ENCODE measurements at regions not wholly inside any gene's neighbourhood (a gene's known extent, or its start where the extent isn't known, plus 50 kb on each side); places are given as distances from the start of the nearest gene placed in this dataset.

GRCh38 chr17:33529816-33530215 is 236.7 kb upstream of the ASIC2 start:
- H3K27ac ChIP-seq (ENCODE audit: low read length), result no peak overlapping the region
- no peaks in the 10 kb centered on the region for H3K9me3 ChIP-seq (ENCODE audit: insufficient read depth, low read length)
- no peaks in the 10 kb centered on the region for H3K4me1 ChIP-seq (ENCODE audit: low read length)
- peaks cover 44% of the 10 kb centered on the region for H3K27me3 ChIP-seq (ENCODE audit: low read depth, low read length)
- TF ChIP-seq EZH2phosphoT487 (IDR thresholded peaks at IDR 0.05; ENCODE audit: low read depth) (no peak), CTCF (IDR thresholded peaks at IDR 0.05; ENCODE audit: low read depth, low read length) (no peak)
- H3K36me3 ChIP-seq (replicated peaks; ENCODE audit: low read depth, low read length), result no peaks in the 10 kb centered on the region
- H4K20me1 ChIP-seq (ENCODE audit: insufficient read depth, low read length), result no peaks in the 10 kb centered on the region
- H2AFZ ChIP-seq (ENCODE audit: low read depth, low read length), result no peak overlapping the region
- no peak overlapping the region for H3K9ac ChIP-seq (ENCODE audit: low read length)
- H3K79me2 ChIP-seq (ENCODE audit: low read length), result no peaks in the 10 kb centered on the region
- H3K4me2 ChIP-seq (ENCODE audit: low read length), result no peak overlapping the region
- H3K4me3 ChIP-seq (ENCODE audit: low read length), result no peak overlapping the region

- H3K27ac ChIP-seq (ENCODE audit: low read length), result no peak overlapping the region
- H4K20me1 ChIP-seq (ENCODE audit: insufficient read depth, low read length), result no peaks in the 10 kb centered on the region
- H3K79me2 ChIP-seq (ENCODE audit: low read length), result no peaks in the 10 kb centered on the region
- H3K27me3 ChIP-seq (ENCODE audit: low read depth, low read length), result peaks cover 37% of the 10 kb centered on the region
- H3K36me3 ChIP-seq (replicated peaks; ENCODE audit: low read depth, low read length), result no peaks in the 10 kb centered on the region
- H3K9ac ChIP-seq (ENCODE audit: low read length), result no peak overlapping the region
- no peaks in the 10 kb centered on the region for H3K4me1 ChIP-seq (ENCODE audit: low read length)
- no peak for TF ChIP-seq EZH2phosphoT487 (IDR thresholded peaks at IDR 0.05; ENCODE audit: low read depth)
- TF ChIP-seq CTCF (IDR thresholded peaks at IDR 0.05; ENCODE audit: low read depth, low read length), result no peak
- no peak overlapping the region for H3K4me3 ChIP-seq (ENCODE audit: low read length)
- no peaks in the 10 kb centered on the region for H3K9me3 ChIP-seq (ENCODE audit: insufficient read depth, low read length)
- H2AFZ ChIP-seq (ENCODE audit: low read depth, low read length), result no peak overlapping the region
- H3K4me2 ChIP-seq (ENCODE audit: low read length), result no peak overlapping the region
These were observed 238.2 kb upstream of the ASIC2 start for GRCh38 chr17:33531311-33531710.

GRCh38 chr17:33534087-33534486 is 241.0 kb upstream of the ASIC2 start:
- no peaks in the 10 kb centered on the region for H3K36me3 ChIP-seq (replicated peaks; ENCODE audit: low read depth, low read length)
- H3K27ac ChIP-seq (ENCODE audit: low read length), result no peak overlapping the region
- no peaks in the 10 kb centered on the region for H3K79me2 ChIP-seq (ENCODE audit: low read length)
- no peak overlapping the region for H3K4me2 ChIP-seq (ENCODE audit: low read length)
- H3K9me3 ChIP-seq (ENCODE audit: insufficient read depth, low read length), result no peaks in the 10 kb centered on the region
- H3K27me3 ChIP-seq (ENCODE audit: low read depth, low read length), result peaks cover 32% of the 10 kb centered on the region; the same call in 1 of the 2 replicates
- H3K4me3 ChIP-seq (ENCODE audit: low read length), result no peak overlapping the region
- H4K20me1 ChIP-seq (ENCODE audit: insufficient read depth, low read length), result no peaks in the 10 kb centered on the region
- no peak overlapping the region for H3K9ac ChIP-seq (ENCODE audit: low read length)
- no peak for TF ChIP-seq CTCF (IDR thresholded peaks at IDR 0.05; ENCODE audit: low read depth, low read length)
- no peak for TF ChIP-seq EZH2phosphoT487 (IDR thresholded peaks at IDR 0.05; ENCODE audit: low read depth)
- no peak overlapping the region for H2AFZ ChIP-seq (ENCODE audit: low read depth, low read length)
- no peaks in the 10 kb centered on the region for H3K4me1 ChIP-seq (ENCODE audit: low read length)

GRCh38 chr17:33545124-33545523 is 252.0 kb upstream of the ASIC2 start:
- Histone ChIP-seq H3K4me3 (ENCODE audit: low read length) (no peak overlapping the region), H3K9ac (ENCODE audit: low read length) (no peak overlapping the region), H3K4me1 (ENCODE audit: low read length) (no peaks in the 10 kb centered on the region), H3K4me2 (ENCODE audit: low read length) (no peak overlapping the region), H3K27me3 (ENCODE audit: low read depth, low read length) (peaks cover 20% of the 10 kb centered on the region), H3K9me3 (ENCODE audit: insufficient read depth, low read length) (no peaks in the 10 kb centered on the region), H3K27ac (ENCODE audit: low read length) (no peak overlapping the region), H4K20me1 (ENCODE audit: insufficient read depth, low read length) (no peaks in the 10 kb centered on the region), H3K36me3 (replicated peaks; ENCODE audit: low read depth, low read length) (no peaks in the 10 kb centered on the region), H3K79me2 (ENCODE audit: low read length) (no peaks in the 10 kb centered on the region), H2AFZ (ENCODE audit: low read depth, low read length) (no peak overlapping the region)
- TF ChIP-seq CTCF (IDR thresholded peaks at IDR 0.05; ENCODE audit: low read depth, low read length), result no peak
- TF ChIP-seq EZH2phosphoT487 (IDR thresholded peaks at IDR 0.05; ENCODE audit: low read depth), result no peak

All from OCI-LY3 (cell line).